Kidney (tissue), 13 donors: ENCODE measurements at regions not wholly inside any gene's neighbourhood (a gene's known extent, or its start where the extent isn't known, plus 50 kb on each side); places are given as distances from the start of the nearest gene placed in this dataset.

Experiments
- DNase-seq, 5 donors: peaks; one replicate each; pipeline ENCODE4 v3.0.0-alpha.2; 2013 to 2020
- FAIRE-seq: peaks from 2 replicates; lab custom pipeline; 2012; peaks lifted over from hg19 to GRCh38; lab: Jason Lieb, UNC
- H3K27ac ChIP-seq, 2 donors: one replicate each; pipeline ENCODE4 v1.7.0; 2013; ENCODE audit warnings: low read depth in 2 of 2, low read length in 2 of 2, inconsistent platforms in 1 of 2
- H3K27me3 ChIP-seq: one replicate; pipeline ENCODE4 v1.7.1; 2013; ENCODE audit warnings: low read length, inconsistent platforms; ENCODE audit not compliant: control insufficient read depth, insufficient read depth
- H3K36me3 ChIP-seq, 3 donors: one replicate each; pipeline versions ENCODE4 v1.7.0 to v1.7.1; 2013; ENCODE audit warnings: low read length in 3 of 3, control low read depth in 1 of 3, inconsistent platforms in 1 of 3; ENCODE audit not compliant: insufficient read depth in 3 of 3, control insufficient read depth in 2 of 3
- H3K4me1 ChIP-seq, 3 donors: one replicate each; pipeline versions ENCODE4 v1.7.0 to v1.7.1; 2013; ENCODE audit warnings: low read length in 3 of 3, inconsistent platforms in 1 of 3, low read depth in 1 of 3; ENCODE audit not compliant: control insufficient read depth in 2 of 3, insufficient read depth in 2 of 3
- H3K4me3 ChIP-seq, 3 donors: one replicate each; pipeline versions ENCODE4 v1.7.0 to v1.8.1; 2013; ENCODE audit warnings: low read length in 3 of 3, control low read depth in 1 of 3, inconsistent platforms in 1 of 3
- H3K9ac ChIP-seq, 3 donors: one replicate each; pipeline versions ENCODE4 v1.7.0 to v1.7.1; 2013; ENCODE audit warnings: low read length in 3 of 3, control low read depth in 1 of 3, inconsistent platforms in 1 of 3
- H3K9me3 ChIP-seq, 3 donors: one replicate each; pipeline versions ENCODE4 v1.7.0 to v1.7.1; 2013; ENCODE audit warnings: low read length in 3 of 3, control low read depth in 1 of 3, inconsistent platforms in 1 of 3; ENCODE audit not compliant: control insufficient read depth in 2 of 3, insufficient read depth in 1 of 3
- CTCF ChIP-seq: IDR thresholded peaks from 3 replicates; pipeline ENCODE4 v1.5.1; 2012; ENCODE audit warnings: mild to moderate bottlenecking, moderate library complexity, borderline replicate concordance; ENCODE audit not compliant: insufficient read depth; ENCODE audit errors: extremely low read depth
- intact Hi-C: fragments of 100-400 bp; cut with DNase I; formaldehyde crosslinking; loops from one replicate; pipeline ENCODE4 v1.11.1; 2022
- donor health status: control.
- donor health status: control.
- donor health status: control.
- donor health status: control.
- donor health status: control.
- donor health status: DM: yes; HTN: yes; CAD: no.
- donor health status: Normal renal cell carcinoma (clear cell type).

- intact Hi-C loops: no loop called here
- H3K9ac ChIP-seq: no peak overlapping the region
- H3K4me3 ChIP-seq: no peak overlapping the region
- H3K27me3 ChIP-seq: no peaks in the 10 kb centered on the region
- FAIRE-seq (no peak), DNase-seq (peak in 2 of 5 donors; percentile 42 to 48)
- no peaks in the 10 kb centered on the region for H3K9me3 ChIP-seq
- no peaks in the 10 kb centered on the region for H3K36me3 ChIP-seq
- no peak for TF ChIP-seq CTCF
- no peaks in the 10 kb centered on the region for H3K4me1 ChIP-seq
- no peak overlapping the region for H3K27ac ChIP-seq
Measured at GRCh38 chr4:163251204-163251603, 81.2 kb downstream of the NPY1R start.

- Histone ChIP-seq H3K9me3 (no peaks in the 10 kb centered on the region), H3K4me3 (no peak overlapping the region), H3K4me1 (no peaks in the 10 kb centered on the region), H3K36me3 (no peaks in the 10 kb centered on the region), H3K27ac (no peak overlapping the region), H3K27me3 (no peaks in the 10 kb centered on the region), H3K9ac (no peak overlapping the region)
- FAIRE-seq: no peak
- DNase-seq: no peak
- intact Hi-C loops: no loop called here
- TF ChIP-seq CTCF: no peak
Measured at GRCh38 chr4:163249042-163249441, 82.4 kb upstream of the NAF1 start.

DNA sequence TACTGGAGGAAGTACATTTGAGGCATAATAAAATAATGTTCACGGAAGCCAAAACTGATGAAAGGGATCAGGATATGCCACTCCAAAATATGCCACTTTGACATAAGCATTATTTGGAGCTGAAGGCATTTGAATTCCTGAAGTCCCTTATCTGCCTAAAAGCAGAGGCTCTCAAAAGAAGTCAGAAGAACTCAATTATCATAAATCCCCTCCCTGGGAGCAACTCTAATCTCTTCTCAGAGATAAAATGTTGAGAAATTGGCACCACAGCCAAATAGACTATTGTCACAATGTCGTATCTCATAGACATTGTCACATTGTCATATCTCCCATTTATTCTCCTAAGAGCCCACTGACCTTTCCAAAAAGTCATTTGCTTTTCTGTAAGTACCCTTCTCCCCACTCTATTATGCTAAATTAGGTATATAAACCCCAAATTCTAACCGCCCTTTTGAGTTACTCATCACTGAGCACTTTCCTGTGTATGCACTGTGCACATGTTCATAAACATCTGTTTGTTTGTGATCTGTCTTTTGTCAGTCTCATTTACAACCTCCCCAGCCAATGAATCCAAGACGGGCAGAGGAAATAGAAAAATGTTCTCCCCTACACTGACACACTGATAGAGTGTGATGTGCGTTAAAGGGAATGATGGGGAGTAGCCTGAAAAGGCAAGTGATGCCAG, 78.5 kb upstream of the NAF1 start:
- no peak overlapping the region for H3K27ac ChIP-seq
- H3K9me3 ChIP-seq: no peaks in the 10 kb centered on the region
- no peak overlapping the region for H3K4me3 ChIP-seq
- DNase-seq (no peak), FAIRE-seq (no peak)
- no peaks in the 10 kb centered on the region for H3K27me3 ChIP-seq
- no peak overlapping the region for H3K9ac ChIP-seq
- TF ChIP-seq CTCF: no peak
- H3K36me3 ChIP-seq: no peaks in the 10 kb centered on the region
- intact Hi-C loops: no loop called here
- H3K4me1 ChIP-seq: no peaks in the 10 kb centered on the region
